Endothelial cell of umbilical vein (primary cell): ENCODE measurements at regions not wholly inside any gene's neighbourhood (a gene's known extent, or its start where the extent isn't known, plus 50 kb on each side); places are given as distances from the start of the nearest gene placed in this dataset.

Experiments used
- POLR2A ChIP-seq: IDR thresholded peaks from 2 replicates; pipeline ENCODE4 v1.6.1; 2012; ENCODE audit warnings: low read depth, mild to moderate bottlenecking, control low read depth, low read length
- POLR2AphosphoS5 ChIP-seq: IDR thresholded peaks from 2 replicates; pipeline ENCODE4 v1.6.1; 2012; ENCODE audit warnings: low read depth, mild to moderate bottlenecking, control low read depth, low read length, moderate library complexity; ENCODE audit not compliant: insufficient read depth
- TF ChIP-seq, protein P1 (sequence below), 2 donors: IDR thresholded peaks; 1 replicate in 1 of 2; 2 replicates in 1 of 2; pipeline ENCODE4 v1.5.1; 2011; ENCODE audit warnings: low read length in 2 of 2, mild to moderate bottlenecking in 2 of 2, moderate library complexity in 2 of 2, control low read depth in 1 of 2, inconsistent platforms in 1 of 2, low read depth in 1 of 2; ENCODE audit not compliant: insufficient read depth in 1 of 2; ENCODE audit errors: extremely low read depth in 1 of 2

DNA sequence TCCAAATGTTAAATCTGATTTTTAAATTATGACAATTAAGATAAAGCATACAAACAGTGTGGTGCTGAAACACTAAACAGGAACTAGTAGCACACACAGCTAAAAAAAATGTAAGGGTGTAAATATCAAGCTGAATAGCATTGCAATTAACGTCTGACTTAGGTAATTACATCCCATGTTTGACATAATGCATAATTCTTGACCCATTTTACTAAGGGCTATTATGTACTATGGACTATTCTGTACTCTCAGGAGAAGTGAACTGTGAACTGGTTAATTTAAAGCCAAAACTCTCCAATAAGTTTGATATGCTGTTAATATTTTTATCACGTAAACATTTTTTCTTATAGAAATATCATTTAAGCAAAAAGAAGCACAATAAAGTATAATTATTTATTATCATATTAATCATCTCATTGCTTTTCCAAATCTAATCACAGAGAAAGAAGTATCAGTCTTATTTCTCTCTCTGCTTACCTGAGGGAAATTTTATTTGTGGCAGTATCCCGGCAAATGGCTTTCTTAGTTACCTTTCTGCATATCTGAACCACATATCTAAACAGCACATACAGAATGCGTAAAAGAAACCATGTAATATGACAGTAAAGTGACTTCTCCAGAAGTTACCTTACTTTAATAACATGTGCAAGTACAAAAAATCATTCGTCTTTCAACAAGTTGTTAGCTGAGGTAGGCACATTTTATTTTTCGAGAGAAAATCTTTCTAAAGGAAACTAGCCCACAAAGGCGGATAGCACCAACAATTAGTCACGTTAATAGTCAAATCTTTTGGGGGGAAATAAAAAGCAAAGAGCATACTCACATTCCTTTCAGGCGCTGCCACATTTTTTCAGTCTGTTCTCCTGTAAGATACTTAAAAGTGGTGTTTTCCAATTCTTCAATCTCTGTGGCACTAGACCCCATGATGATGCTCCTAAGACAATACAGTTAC lies 94.9 kb upstream of the PDE1A start:
- TF ChIP-seq, protein P1, sequence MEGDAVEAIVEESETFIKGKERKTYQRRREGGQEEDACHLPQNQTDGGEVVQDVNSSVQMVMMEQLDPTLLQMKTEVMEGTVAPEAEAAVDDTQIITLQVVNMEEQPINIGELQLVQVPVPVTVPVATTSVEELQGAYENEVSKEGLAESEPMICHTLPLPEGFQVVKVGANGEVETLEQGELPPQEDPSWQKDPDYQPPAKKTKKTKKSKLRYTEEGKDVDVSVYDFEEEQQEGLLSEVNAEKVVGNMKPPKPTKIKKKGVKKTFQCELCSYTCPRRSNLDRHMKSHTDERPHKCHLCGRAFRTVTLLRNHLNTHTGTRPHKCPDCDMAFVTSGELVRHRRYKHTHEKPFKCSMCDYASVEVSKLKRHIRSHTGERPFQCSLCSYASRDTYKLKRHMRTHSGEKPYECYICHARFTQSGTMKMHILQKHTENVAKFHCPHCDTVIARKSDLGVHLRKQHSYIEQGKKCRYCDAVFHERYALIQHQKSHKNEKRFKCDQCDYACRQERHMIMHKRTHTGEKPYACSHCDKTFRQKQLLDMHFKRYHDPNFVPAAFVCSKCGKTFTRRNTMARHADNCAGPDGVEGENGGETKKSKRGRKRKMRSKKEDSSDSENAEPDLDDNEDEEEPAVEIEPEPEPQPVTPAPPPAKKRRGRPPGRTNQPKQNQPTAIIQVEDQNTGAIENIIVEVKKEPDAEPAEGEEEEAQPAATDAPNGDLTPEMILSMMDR (IDR thresholded peaks at IDR 0.05; ENCODE audit: extremely low read depth in 1 of 2, insufficient read depth in 1 of 2, low read depth in 1 of 2, low read length in 2 of 2) = no peak
- TF ChIP-seq POLR2AphosphoS5 (no peak), POLR2A (no peak)
